ENCODE measurements at regions not wholly inside any gene's neighbourhood (a gene's known extent, or its start where the extent isn't known, plus 50 kb on each side); places are given as distances from the start of the nearest gene placed in this dataset.

- TF ChIP-seq, protein P1, sequence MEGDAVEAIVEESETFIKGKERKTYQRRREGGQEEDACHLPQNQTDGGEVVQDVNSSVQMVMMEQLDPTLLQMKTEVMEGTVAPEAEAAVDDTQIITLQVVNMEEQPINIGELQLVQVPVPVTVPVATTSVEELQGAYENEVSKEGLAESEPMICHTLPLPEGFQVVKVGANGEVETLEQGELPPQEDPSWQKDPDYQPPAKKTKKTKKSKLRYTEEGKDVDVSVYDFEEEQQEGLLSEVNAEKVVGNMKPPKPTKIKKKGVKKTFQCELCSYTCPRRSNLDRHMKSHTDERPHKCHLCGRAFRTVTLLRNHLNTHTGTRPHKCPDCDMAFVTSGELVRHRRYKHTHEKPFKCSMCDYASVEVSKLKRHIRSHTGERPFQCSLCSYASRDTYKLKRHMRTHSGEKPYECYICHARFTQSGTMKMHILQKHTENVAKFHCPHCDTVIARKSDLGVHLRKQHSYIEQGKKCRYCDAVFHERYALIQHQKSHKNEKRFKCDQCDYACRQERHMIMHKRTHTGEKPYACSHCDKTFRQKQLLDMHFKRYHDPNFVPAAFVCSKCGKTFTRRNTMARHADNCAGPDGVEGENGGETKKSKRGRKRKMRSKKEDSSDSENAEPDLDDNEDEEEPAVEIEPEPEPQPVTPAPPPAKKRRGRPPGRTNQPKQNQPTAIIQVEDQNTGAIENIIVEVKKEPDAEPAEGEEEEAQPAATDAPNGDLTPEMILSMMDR (IDR thresholded peaks at IDR 0.05) = no peak
- TF ChIP-seq EZH2phosphoT487 (IDR thresholded peaks at IDR 0.05) = no peak
These were observed 814.2 kb upstream of the GRAMD2B start for GRCh38 chr5:125609011-125609410.
